ENCODE measurements at regions not wholly inside any gene's neighbourhood (a gene's known extent, or its start where the extent isn't known, plus 50 kb on each side); places are given as distances from the start of the nearest gene placed in this dataset.

GRCh38 chr9:115412656-115413055 is 294.7 kb upstream of the TNC start:
- no peak overlapping the region for H3K9ac ChIP-seq
- no peak overlapping the region for H3K27ac ChIP-seq
- no peak overlapping the region for H3K4me2 ChIP-seq
- no peak overlapping the region for H3K4me3 ChIP-seq (IDR thresholded peaks at IDR 0.05; ENCODE audit: insufficient read depth, low read depth, low read length)
- no peak overlapping the region for H2AFZ ChIP-seq (ENCODE audit: low read depth)
- no peaks in the 10 kb centered on the region for H4K20me1 ChIP-seq (ENCODE audit: insufficient read depth)
- no peaks in the 10 kb centered on the region for H3K79me2 ChIP-seq (ENCODE audit: insufficient read depth, low read depth)
- H3K4me1 ChIP-seq (ENCODE audit: low read depth, poor library complexity, severe bottlenecking): no peaks in the 10 kb centered on the region
- no peaks in the 10 kb centered on the region for H3K27me3 ChIP-seq (ENCODE audit: insufficient read depth, low read depth)
- TF ChIP-seq CTCF (conservative IDR thresholded peaks at IDR 0.05; ENCODE audit: low read depth, low read length): no peak
- H3K36me3 ChIP-seq (ENCODE audit: insufficient read depth): no peaks in the 10 kb centered on the region

DNA sequence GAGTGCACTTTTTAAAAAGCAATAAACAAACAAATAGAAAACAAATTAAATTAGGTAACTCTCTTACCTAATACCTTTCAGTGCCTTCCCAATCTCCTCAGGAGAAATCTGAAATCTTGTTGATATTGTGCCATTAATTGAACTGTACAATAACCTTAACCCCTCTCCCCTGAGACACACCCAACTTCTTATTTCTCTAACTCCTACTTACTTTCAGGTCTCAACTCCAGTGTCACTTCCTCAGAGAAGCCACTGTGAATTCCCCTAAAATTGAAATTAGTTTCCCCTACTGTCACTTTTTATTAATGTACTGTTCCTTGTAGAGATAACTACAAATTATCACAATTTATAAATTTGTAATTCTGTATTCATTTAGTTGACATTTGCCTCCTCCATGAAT is 295.3 kb upstream of the TNC start:
- H3K4me2 ChIP-seq: no peak overlapping the region
- no peaks in the 10 kb centered on the region for H3K36me3 ChIP-seq (ENCODE audit: insufficient read depth)
- no peaks in the 10 kb centered on the region for H4K20me1 ChIP-seq (ENCODE audit: insufficient read depth)
- H3K79me2 ChIP-seq (ENCODE audit: insufficient read depth, low read depth): no peaks in the 10 kb centered on the region
- TF ChIP-seq CTCF (conservative IDR thresholded peaks at IDR 0.05; ENCODE audit: low read depth, low read length): no peak
- no peaks in the 10 kb centered on the region for H3K27me3 ChIP-seq (ENCODE audit: insufficient read depth, low read depth)
- H2AFZ ChIP-seq (ENCODE audit: low read depth): no peak overlapping the region
- H3K9ac ChIP-seq: no peak overlapping the region
- H3K4me1 ChIP-seq (ENCODE audit: low read depth, poor library complexity, severe bottlenecking): no peaks in the 10 kb centered on the region
- no peak overlapping the region for H3K4me3 ChIP-seq (IDR thresholded peaks at IDR 0.05; ENCODE audit: insufficient read depth, low read depth, low read length)
- no peak overlapping the region for H3K27ac ChIP-seq

DNA sequence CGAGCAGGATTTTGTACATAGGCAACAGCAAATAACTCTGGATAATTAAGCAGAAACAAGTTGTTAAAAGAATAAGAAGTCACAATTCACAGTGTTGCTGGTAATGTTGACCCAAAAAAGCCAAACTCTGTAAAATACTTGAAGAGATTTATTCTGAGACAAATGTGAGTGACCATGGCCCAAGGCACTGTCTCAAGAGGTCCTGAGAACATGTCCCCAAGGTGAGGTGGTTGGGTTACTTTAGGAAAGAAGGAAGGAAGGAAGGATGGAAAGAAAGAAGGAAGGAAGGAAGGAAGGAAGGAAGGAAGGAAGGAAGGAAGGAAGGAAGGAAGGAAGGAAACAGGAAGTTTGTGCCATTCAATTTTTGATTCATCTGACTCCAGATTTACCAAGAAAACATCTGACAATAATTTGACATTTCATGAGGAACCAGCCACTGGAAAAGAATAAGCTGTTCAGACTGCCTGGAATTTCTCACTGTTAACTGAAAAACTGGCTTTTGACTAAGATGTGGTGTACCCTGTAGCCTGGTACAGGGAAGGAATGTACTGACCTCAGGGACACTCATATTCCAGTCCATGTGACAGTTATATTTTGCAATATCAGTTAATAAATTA is 295.9 kb upstream of the TNC start:
- TF ChIP-seq CTCF (conservative IDR thresholded peaks at IDR 0.05; ENCODE audit: low read depth, low read length): no peak
- H3K27me3 ChIP-seq (ENCODE audit: insufficient read depth, low read depth): no peaks in the 10 kb centered on the region
- no peaks in the 10 kb centered on the region for H3K4me1 ChIP-seq (ENCODE audit: low read depth, poor library complexity, severe bottlenecking)
- H3K27ac ChIP-seq: no peak overlapping the region
- no peaks in the 10 kb centered on the region for H3K79me2 ChIP-seq (ENCODE audit: insufficient read depth, low read depth)
- H2AFZ ChIP-seq (ENCODE audit: low read depth): no peak overlapping the region
- no peaks in the 10 kb centered on the region for H3K36me3 ChIP-seq (ENCODE audit: insufficient read depth)
- no peaks in the 10 kb centered on the region for H4K20me1 ChIP-seq (ENCODE audit: insufficient read depth)
- no peak overlapping the region for H3K4me3 ChIP-seq (IDR thresholded peaks at IDR 0.05; ENCODE audit: insufficient read depth, low read depth, low read length)
- H3K4me2 ChIP-seq: no peak overlapping the region
- no peak overlapping the region for H3K9ac ChIP-seq

DNA sequence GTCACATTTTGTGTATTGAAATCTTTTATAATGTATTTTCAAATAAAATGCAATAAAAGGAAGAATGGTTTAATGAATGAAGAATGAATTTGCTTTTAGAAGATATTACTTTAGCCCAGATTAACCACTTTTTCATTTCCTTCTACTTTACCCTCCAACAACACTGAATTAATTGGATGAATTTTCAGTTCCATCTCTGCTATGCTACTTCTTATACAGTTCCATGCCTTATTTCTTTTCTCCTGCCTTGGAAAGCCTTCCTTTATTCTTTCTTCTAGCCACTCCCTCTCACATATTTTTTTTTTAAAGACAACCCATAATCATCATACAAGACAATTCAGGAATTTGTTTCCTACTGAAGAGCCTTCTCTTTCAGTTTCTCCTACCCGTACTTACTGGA is 296.6 kb upstream of the TNC start:
- Histone ChIP-seq H3K9ac (no peak overlapping the region), H3K4me3 (IDR thresholded peaks at IDR 0.05; ENCODE audit: insufficient read depth, low read depth, low read length) (no peak overlapping the region), H3K79me2 (ENCODE audit: insufficient read depth, low read depth) (no peaks in the 10 kb centered on the region), H3K27ac (no peak overlapping the region), H4K20me1 (ENCODE audit: insufficient read depth) (no peaks in the 10 kb centered on the region), H3K4me1 (ENCODE audit: low read depth, poor library complexity, severe bottlenecking) (no peaks in the 10 kb centered on the region), H3K4me2 (no peak overlapping the region), H3K27me3 (ENCODE audit: insufficient read depth, low read depth) (no peaks in the 10 kb centered on the region), H3K36me3 (ENCODE audit: insufficient read depth) (no peaks in the 10 kb centered on the region), H2AFZ (ENCODE audit: low read depth) (no peak overlapping the region)
- no peak for TF ChIP-seq CTCF (conservative IDR thresholded peaks at IDR 0.05; ENCODE audit: low read depth, low read length)
